ENCODE measurements at regions not wholly inside any gene's neighbourhood (a gene's known extent, or its start where the extent isn't known, plus 50 kb on each side); places are given as distances from the start of the nearest gene placed in this dataset.

- Histone ChIP-seq H3K4me1 (ENCODE audit: control insufficient read depth in 4 of 4, insufficient read depth in 4 of 4, low read length in 3 of 4) (no peaks in the 10 kb centered on the region), H3K36me3 (ENCODE audit: control insufficient read depth in 4 of 4, insufficient read depth in 3 of 4, low read depth in 1 of 4, low read length in 3 of 4) (no peaks in the 10 kb centered on the region), H3K9ac (ENCODE audit: low read depth in 1 of 2, low read length in 2 of 2) (no peak overlapping the region), H3K27me3 (ENCODE audit: control insufficient read depth in 4 of 4, insufficient read depth in 4 of 4, low read length in 3 of 4) (peaks cover 0 to 3% (median 0%) of the 10 kb centered on the region in 4 donors), H3K4me3 (ENCODE audit: low read depth in 1 of 3, low read length in 3 of 3) (no peak overlapping the region), H3K9me3 (ENCODE audit: control insufficient read depth in 4 of 4, low read length in 3 of 4) (peaks cover 0 to 2% (median 0%) of the 10 kb centered on the region in 4 donors), H3K27ac (ENCODE audit: low read depth in 1 of 2, low read length in 2 of 2) (no peak overlapping the region)
- DNase-seq (ENCODE audit: low spot score) = no peak
- WGBS = 66% methylated on average over 5 of the region's 5 CpGs
- TF ChIP-seq RAD21 (IDR thresholded peaks at IDR 0.05) (no peak), EGR1 (IDR thresholded peaks at IDR 0.05; ENCODE audit: low read depth in 2 of 2) (no peak), JUND (IDR thresholded peaks at IDR 0.05) (no peak), FOXA2 (IDR thresholded peaks at IDR 0.05) (no peak), YY1 (IDR thresholded peaks at IDR 0.05) (no peak), RXRA (IDR thresholded peaks at IDR 0.05) (no peak), GABPA (IDR thresholded peaks at IDR 0.05 in 1 of 2, conservative IDR thresholded peaks at IDR 0.05 in 1 of 2) (no peak), REST (IDR thresholded peaks at IDR 0.05) (no peak), CTCF (IDR thresholded peaks at IDR 0.05; ENCODE audit: low read depth, low read length, missing input control) (no peak)
These were observed 557.2 kb downstream of the MATN1 start for GRCh38 chr1:30166174-30166573.

GRCh38 chr1:30165116-30165515 lies 558.3 kb downstream of the MATN1 start:
- H3K4me1 ChIP-seq (ENCODE audit: control insufficient read depth in 4 of 4, insufficient read depth in 4 of 4, low read length in 3 of 4) = no peaks in the 10 kb centered on the region
- H3K4me3 ChIP-seq (ENCODE audit: low read depth in 1 of 3, low read length in 3 of 3) = no peak overlapping the region
- H3K27ac ChIP-seq (ENCODE audit: low read depth in 1 of 2, low read length in 2 of 2) = no peak overlapping the region
- peaks cover 0 to 2% (median 0%) of the 10 kb centered on the region in 4 donors for H3K9me3 ChIP-seq (ENCODE audit: control insufficient read depth in 4 of 4, low read length in 3 of 4)
- DNase-seq (ENCODE audit: low spot score) = no peak
- no peak overlapping the region for H3K9ac ChIP-seq (ENCODE audit: low read depth in 1 of 2, low read length in 2 of 2)
- H3K36me3 ChIP-seq (ENCODE audit: control insufficient read depth in 4 of 4, insufficient read depth in 3 of 4, low read depth in 1 of 4, low read length in 3 of 4) = no peaks in the 10 kb centered on the region
- peaks cover 0 to 6% (median 0%) of the 10 kb centered on the region in 4 donors for H3K27me3 ChIP-seq (ENCODE audit: control insufficient read depth in 4 of 4, insufficient read depth in 4 of 4, low read length in 3 of 4)
- TF ChIP-seq ZBTB33 (IDR thresholded peaks at IDR 0.05) (no peak), NR2F2 (IDR thresholded peaks at IDR 0.05) (no peak), FOXA1 (IDR thresholded peaks at IDR 0.05) (no peak), JUND (IDR thresholded peaks at IDR 0.05) (no peak)
- WGBS = 70% methylated on average over 4 of the region's 4 CpGs
